IMR-90 (cell line): ENCODE measurements at regions not wholly inside any gene's neighbourhood (a gene's known extent, or its start where the extent isn't known, plus 50 kb on each side); places are given as distances from the start of the nearest gene placed in this dataset.

Experiments
- BHLHE40 ChIP-seq: fragments of 150-350 bp; IDR thresholded peaks from 2 replicates; pipeline ENCODE4 v1.6.1; 2016; ENCODE audit warnings: mild to moderate bottlenecking, low read depth, low read length
- CEBPB ChIP-seq: IDR thresholded peaks from 2 replicates; pipeline ENCODE4 v1.6.1; 2012; ENCODE audit warnings: low read depth, low read length, improper control_type of control experiment
- CTCF ChIP-seq: conservative IDR thresholded peaks from 2 replicates; pipeline ENCODE4 v1.5.1; 2012; ENCODE audit warnings: mild to moderate bottlenecking, low read depth, low read length, improper control_type of control experiment
- ELK1 ChIP-seq: fragments of 150-350 bp; IDR thresholded peaks from 2 replicates; pipeline ENCODE4 v1.6.1; 2016; ENCODE audit warnings: low read depth, mild to moderate bottlenecking, low read length, moderate library complexity, borderline replicate concordance
- MAZ ChIP-seq: IDR thresholded peaks from 2 replicates; pipeline ENCODE4 v1.6.1; 2012; ENCODE audit warnings: low read depth, mild to moderate bottlenecking, low read length, improper control_type of control experiment, moderate library complexity, borderline replicate concordance
- NFE2L2 ChIP-seq: fragments of 150-350 bp; IDR thresholded peaks from 2 replicates; pipeline ENCODE4 v1.6.1; 2016; ENCODE audit warnings: low read depth, mild to moderate bottlenecking, low read length
- POLR2A ChIP-seq: IDR thresholded peaks from 2 replicates; pipeline ENCODE4 v1.6.1; 2012; ENCODE audit warnings: mild to moderate bottlenecking, low read depth, low read length
- RAD21 ChIP-seq: IDR thresholded peaks from 2 replicates; pipeline ENCODE4 v1.6.1; 2012; ENCODE audit warnings: low read length, improper control_type of control experiment
- RFX5 ChIP-seq: IDR thresholded peaks from 2 replicates; pipeline ENCODE4 v1.8.0; 2012; ENCODE audit warnings: low read depth, mild to moderate bottlenecking, low read length, moderate library complexity
- SMC3 ChIP-seq: fragments of 150-350 bp; IDR thresholded peaks from 2 replicates; pipeline ENCODE4 v1.6.1; 2016; ENCODE audit warnings: low read depth, mild to moderate bottlenecking, antibody characterized with exemption, low read length, moderate library complexity
- USF2 ChIP-seq: fragments of 150-350 bp; IDR thresholded peaks from 2 replicates; pipeline ENCODE4 v1.6.1; 2017; ENCODE audit warnings: mild to moderate bottlenecking, antibody characterized with exemption, low read length, low read depth

GRCh38 chr3:124535306-124535705, 194.9 kb upstream of the UMPS start:
- TF ChIP-seq CEBPB (no peak), CTCF (no peak), MAZ (no peak), POLR2A (no peak), ELK1 (no peak), USF2 (no peak), NFE2L2 (no peak), SMC3 (no peak), RAD21 (no peak), RFX5 (no peak), BHLHE40 (no peak)
